ENCODE measurements at regions not wholly inside any gene's neighbourhood (a gene's known extent, or its start where the extent isn't known, plus 50 kb on each side); places are given as distances from the start of the nearest gene placed in this dataset.
"Not testable (repeated sequence)": the region's sequence is repeated elsewhere in the genome, so short reads cannot be mapped to it uniquely, and the experiment has no call there.

DNA sequence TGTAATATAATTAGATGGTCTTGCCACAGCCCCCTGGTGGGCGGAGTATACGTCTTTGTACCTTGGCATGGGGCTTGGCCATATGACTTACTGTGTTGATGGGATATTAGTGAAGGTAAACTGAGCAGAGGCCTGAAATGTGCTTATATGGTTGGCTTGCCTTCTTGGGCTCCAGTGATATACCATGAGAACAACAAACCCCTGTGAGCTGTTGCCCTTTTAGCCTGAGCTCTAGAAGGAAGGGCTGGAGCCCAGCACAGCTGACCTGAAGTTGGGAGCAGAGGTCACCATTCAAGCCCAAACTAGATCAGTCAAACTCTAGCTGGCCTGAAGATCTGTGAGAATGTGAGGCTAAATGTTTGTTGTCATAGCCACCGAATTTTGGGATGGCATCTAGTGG lies 75.2 kb upstream of the CD302 start:
- no peak overlapping the region for H3K27ac Mint-ChIP-seq (ENCODE audit: unreplicated experiment)
- DNase-seq = no peak
- Histone ChIP-seq H3K4me1 (no peaks in the 10 kb centered on the region), H3K27me3 (replicated peaks; ENCODE audit: control insufficient read depth, insufficient read depth, low read length) (no peaks in the 10 kb centered on the region), H3K4me3 (ENCODE audit: low read depth, low read length) (no peak overlapping the region), H3K36me3 (ENCODE audit: control insufficient read depth, insufficient read depth, low read length) (0 out of 2 replicates have a peak, but pooled peaks cover 2% of the 10 kb centered on the region), H3K9me3 (no peaks in the 10 kb centered on the region)
- TF ChIP-seq, protein P1, sequence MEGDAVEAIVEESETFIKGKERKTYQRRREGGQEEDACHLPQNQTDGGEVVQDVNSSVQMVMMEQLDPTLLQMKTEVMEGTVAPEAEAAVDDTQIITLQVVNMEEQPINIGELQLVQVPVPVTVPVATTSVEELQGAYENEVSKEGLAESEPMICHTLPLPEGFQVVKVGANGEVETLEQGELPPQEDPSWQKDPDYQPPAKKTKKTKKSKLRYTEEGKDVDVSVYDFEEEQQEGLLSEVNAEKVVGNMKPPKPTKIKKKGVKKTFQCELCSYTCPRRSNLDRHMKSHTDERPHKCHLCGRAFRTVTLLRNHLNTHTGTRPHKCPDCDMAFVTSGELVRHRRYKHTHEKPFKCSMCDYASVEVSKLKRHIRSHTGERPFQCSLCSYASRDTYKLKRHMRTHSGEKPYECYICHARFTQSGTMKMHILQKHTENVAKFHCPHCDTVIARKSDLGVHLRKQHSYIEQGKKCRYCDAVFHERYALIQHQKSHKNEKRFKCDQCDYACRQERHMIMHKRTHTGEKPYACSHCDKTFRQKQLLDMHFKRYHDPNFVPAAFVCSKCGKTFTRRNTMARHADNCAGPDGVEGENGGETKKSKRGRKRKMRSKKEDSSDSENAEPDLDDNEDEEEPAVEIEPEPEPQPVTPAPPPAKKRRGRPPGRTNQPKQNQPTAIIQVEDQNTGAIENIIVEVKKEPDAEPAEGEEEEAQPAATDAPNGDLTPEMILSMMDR (IDR thresholded peaks at IDR 0.05; ENCODE audit: insufficient read depth in 1 of 2, low read depth in 1 of 2, low read length in 1 of 2, severe bottlenecking in 1 of 2, unreplicated experiment in 1 of 2) = no peak
- no peaks in the 10 kb centered on the region for H3K27me3 Mint-ChIP-seq (ENCODE audit: insufficient read depth, unreplicated experiment)
- H3K36me3 Mint-ChIP-seq (ENCODE audit: insufficient read depth, unreplicated experiment) = peaks cover 8% of the 10 kb centered on the region
- no TSS peak for BruUV-seq (replicated peaks)
- no peaks in the 10 kb centered on the region for H3K9me3 Mint-ChIP-seq (ENCODE audit: unreplicated experiment)
- H3K4me3 Mint-ChIP-seq (ENCODE audit: unreplicated experiment) = no peak overlapping the region
- intact Hi-C loops (cut with micrococcal nuclease; ENCODE audit: unreplicated experiment) = no loop called here
- POLR2A ChIA-PET = no interaction called here
- no peaks in the 10 kb centered on the region for H3K4me1 Mint-ChIP-seq (ENCODE audit: low read depth, unreplicated experiment)
- CTCF ChIA-PET = no interaction called here

DNA sequence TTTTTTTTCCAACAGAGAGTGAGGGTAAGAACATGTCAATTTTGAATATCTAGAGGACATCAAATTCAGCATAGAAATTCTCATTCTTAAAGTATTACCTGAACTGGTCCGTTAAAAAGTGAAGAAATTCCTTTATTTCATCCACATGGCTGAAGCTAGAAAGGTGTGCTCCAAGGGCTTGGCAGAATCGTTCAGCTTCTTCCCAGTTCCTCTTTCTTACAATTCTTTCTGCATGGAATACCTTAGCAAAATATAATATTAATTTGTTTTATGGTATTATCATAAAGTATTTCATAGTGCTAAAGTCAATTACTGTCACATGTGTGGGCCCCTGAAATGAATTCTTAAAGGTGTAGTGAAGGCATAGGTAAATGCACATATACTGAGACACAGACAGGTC lies 74.3 kb upstream of the CD302 start:
- BruUV-seq (replicated peaks) = no TSS peak
- no peaks in the 10 kb centered on the region for H3K9me3 ChIP-seq
- H3K27me3 ChIP-seq (replicated peaks; ENCODE audit: control insufficient read depth, insufficient read depth, low read length) = no peaks in the 10 kb centered on the region
- no peaks in the 10 kb centered on the region for H3K27me3 Mint-ChIP-seq (ENCODE audit: insufficient read depth, unreplicated experiment)
- H3K4me3 ChIP-seq (ENCODE audit: low read depth, low read length) = no peak overlapping the region
- intact Hi-C loops (cut with micrococcal nuclease; ENCODE audit: unreplicated experiment) = no loop called here
- ChIA-PET CTCF (no interaction called here), POLR2A (no interaction called here)
- H3K36me3 Mint-ChIP-seq (ENCODE audit: insufficient read depth, unreplicated experiment) = peaks cover 8% of the 10 kb centered on the region
- TF ChIP-seq, protein P1 (IDR thresholded peaks at IDR 0.05; ENCODE audit: insufficient read depth in 1 of 2, low read depth in 1 of 2, low read length in 1 of 2, severe bottlenecking in 1 of 2, unreplicated experiment in 1 of 2) = no peak
- no peak overlapping the region for H3K27ac Mint-ChIP-seq (ENCODE audit: unreplicated experiment)
- no peak for DNase-seq
- no peak overlapping the region for H3K4me3 Mint-ChIP-seq (ENCODE audit: unreplicated experiment)
- 0 out of 2 replicates have a peak, but pooled peaks cover 2% of the 10 kb centered on the region for H3K36me3 ChIP-seq (ENCODE audit: control insufficient read depth, insufficient read depth, low read length)
- H3K4me1 Mint-ChIP-seq (ENCODE audit: low read depth, unreplicated experiment) = peaks cover 6% of the 10 kb centered on the region
- H3K4me1 ChIP-seq = peaks cover 1% of the 10 kb centered on the region; the same call in 1 of the 2 replicates
- H3K9me3 Mint-ChIP-seq (ENCODE audit: unreplicated experiment) = no peaks in the 10 kb centered on the region

DNA sequence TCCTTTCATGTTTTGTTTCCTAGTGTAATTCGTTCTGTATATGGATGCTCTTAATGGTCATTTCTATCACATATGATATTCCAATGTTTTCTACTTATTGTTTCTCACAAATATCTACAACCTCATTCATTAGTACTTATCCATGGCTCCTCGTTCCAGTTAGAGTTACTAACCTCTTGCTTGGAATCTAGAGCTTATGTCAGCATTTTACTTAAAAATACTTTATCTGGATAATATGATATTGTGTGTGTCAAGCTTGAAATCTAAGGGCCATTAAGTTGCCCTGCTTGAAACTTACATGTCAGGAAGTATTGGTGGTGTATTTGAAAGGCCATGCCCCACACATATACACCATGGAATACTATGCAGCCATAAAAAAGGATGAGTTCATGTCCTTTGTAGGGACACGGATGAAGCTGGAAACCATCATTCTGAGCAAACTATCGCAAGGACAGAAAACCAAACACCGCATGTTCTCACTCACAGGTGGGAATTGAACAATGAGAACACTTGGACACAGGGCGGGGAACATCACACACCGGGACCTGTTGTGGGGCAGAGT lies 70.7 kb upstream of the CD302 start:
- CTCF ChIA-PET = not testable (repeated sequence)

More for the DNA sequence above, 70.7 kb upstream of the CD302 start:
- BruUV-seq (replicated peaks); intact Hi-C loops (cut with micrococcal nuclease; ENCODE audit: unreplicated experiment); POLR2A ChIA-PET; H3K4me3 ChIP-seq (ENCODE audit: low read depth, low read length); H3K36me3 Mint-ChIP-seq (ENCODE audit: insufficient read depth, unreplicated experiment); H3K27me3 Mint-ChIP-seq (ENCODE audit: insufficient read depth, unreplicated experiment); H3K4me1 ChIP-seq; H3K27me3 ChIP-seq (replicated peaks; ENCODE audit: control insufficient read depth, insufficient read depth, low read length); DNase-seq; H3K9me3 ChIP-seq; H3K9me3 Mint-ChIP-seq (ENCODE audit: unreplicated experiment); H3K4me3 Mint-ChIP-seq (ENCODE audit: unreplicated experiment); H3K36me3 ChIP-seq (ENCODE audit: control insufficient read depth, insufficient read depth, low read length); H3K27ac Mint-ChIP-seq (ENCODE audit: unreplicated experiment): not testable (repeated sequence)
- H3K4me1 Mint-ChIP-seq (ENCODE audit: low read depth, unreplicated experiment) = peaks cover 14% of the 10 kb centered on the region

Data from Caco-2 (cell line).